ENCODE measurements at regions not wholly inside any gene's neighbourhood (a gene's known extent, or its start where the extent isn't known, plus 50 kb on each side); places are given as distances from the start of the nearest gene placed in this dataset.

DNA sequence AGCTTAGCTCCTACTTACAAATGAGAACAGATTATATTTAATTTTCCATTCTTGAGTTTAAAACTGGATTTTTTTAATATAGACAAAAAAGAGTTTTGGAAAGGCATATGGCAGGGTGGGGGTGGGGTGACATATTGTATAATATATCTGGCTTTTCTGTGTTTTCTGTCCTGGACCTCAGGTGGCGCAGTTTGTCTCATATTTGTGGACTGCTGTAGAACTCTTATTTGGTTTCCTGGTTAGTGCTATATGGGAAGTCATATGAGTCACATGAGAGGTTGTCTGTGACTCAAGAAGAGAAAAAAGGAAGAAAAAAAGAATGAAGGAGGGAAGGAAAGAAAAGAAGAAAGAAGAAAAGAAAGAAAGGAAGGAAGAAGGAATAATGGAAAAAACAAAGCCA lies 131.8 kb downstream of the CLVS2 start:
- H3K27ac ChIP-seq: no peak overlapping the region
- TF ChIP-seq, protein P1, sequence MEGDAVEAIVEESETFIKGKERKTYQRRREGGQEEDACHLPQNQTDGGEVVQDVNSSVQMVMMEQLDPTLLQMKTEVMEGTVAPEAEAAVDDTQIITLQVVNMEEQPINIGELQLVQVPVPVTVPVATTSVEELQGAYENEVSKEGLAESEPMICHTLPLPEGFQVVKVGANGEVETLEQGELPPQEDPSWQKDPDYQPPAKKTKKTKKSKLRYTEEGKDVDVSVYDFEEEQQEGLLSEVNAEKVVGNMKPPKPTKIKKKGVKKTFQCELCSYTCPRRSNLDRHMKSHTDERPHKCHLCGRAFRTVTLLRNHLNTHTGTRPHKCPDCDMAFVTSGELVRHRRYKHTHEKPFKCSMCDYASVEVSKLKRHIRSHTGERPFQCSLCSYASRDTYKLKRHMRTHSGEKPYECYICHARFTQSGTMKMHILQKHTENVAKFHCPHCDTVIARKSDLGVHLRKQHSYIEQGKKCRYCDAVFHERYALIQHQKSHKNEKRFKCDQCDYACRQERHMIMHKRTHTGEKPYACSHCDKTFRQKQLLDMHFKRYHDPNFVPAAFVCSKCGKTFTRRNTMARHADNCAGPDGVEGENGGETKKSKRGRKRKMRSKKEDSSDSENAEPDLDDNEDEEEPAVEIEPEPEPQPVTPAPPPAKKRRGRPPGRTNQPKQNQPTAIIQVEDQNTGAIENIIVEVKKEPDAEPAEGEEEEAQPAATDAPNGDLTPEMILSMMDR (conservative IDR thresholded peaks at IDR 0.05): peak; percentile 18
- TF ChIP-seq ZFX (IDR thresholded peaks at IDR 0.05): no peak

DNA sequence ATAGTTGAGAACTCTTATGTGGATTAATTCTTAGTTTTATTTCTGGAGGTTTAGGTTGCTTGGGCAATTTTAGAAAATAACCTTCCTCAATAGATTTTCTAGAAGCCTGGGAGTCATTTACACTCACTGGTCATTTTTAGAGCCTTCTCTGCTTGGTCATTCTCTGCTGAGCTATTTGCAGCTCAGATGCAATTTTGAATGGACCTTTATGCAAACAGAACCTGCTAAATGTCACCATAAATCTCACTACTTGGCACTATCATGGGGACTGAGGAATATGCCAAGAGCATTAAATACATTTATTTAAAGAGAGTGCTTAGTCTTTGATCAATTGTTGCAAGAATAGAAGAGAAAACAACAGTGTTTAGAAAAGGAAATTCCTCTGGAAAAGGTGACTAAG lies 154.0 kb downstream of the CLVS2 start:
- TF ChIP-seq, protein P1 (conservative IDR thresholded peaks at IDR 0.05): no peak
- TF ChIP-seq ZFX (IDR thresholded peaks at IDR 0.05): no peak
- H3K27ac ChIP-seq: no peak overlapping the region

DNA sequence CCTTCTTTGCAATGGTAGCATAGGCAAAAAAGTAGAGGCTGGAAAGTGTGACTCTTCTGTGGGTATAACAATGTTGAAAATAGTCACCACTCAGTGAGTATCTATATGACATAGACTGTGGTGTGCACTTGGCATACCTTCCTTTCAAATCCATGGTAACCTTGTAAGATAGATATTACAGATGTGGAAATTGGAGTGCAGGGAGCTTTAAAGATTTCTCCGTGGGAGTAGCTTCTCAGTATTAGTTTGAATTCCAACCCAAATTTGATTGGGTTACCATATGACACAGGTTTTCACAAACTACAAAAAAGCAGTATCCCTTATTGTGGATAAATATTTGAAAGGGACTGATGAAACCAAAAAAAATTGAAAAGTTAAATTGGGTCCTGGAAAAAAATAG lies 163.8 kb downstream of the CLVS2 start:
- TF ChIP-seq, protein P1 (conservative IDR thresholded peaks at IDR 0.05): no peak
- no peak for TF ChIP-seq ZFX (IDR thresholded peaks at IDR 0.05)

More for the DNA sequence above, 163.8 kb downstream of the CLVS2 start:
- H3K27ac ChIP-seq: no peak overlapping the region
